GM18870 (cell line): ENCODE measurements at regions not wholly inside any gene's neighbourhood (a gene's known extent, or its start where the extent isn't known, plus 50 kb on each side); places are given as distances from the start of the nearest gene placed in this dataset.
"Not testable (repeated sequence)": the region's sequence is repeated elsewhere in the genome, so short reads cannot be mapped to it uniquely, and the experiment has no call there.

Experiments used
- ATAC-seq: cut with Tn5 transposase; IDR thresholded peaks from one replicate; pipeline ENCODE4 v1.9.1; 2021; ENCODE audit warnings: moderate library complexity; ENCODE audit not compliant: unreplicated experiment

- ATAC-seq, result no peak
Observed at GRCh38 chr4:12409507-12410190, 981.0 kb upstream of the HS3ST1 start.

- no peak for ATAC-seq
Observed at GRCh38 chr4:12408364-12408763, 979.7 kb upstream of the HS3ST1 start.

- no peak for ATAC-seq
Observed at GRCh38 chr4:12403175-12403574, 974.5 kb upstream of the HS3ST1 start.

- no peak for ATAC-seq
Observed at GRCh38 chr4:12399781-12400180, 971.1 kb upstream of the HS3ST1 start.

GRCh38 chr4:12393631-12394262 is 965.1 kb upstream of the HS3ST1 start:
- no peak for ATAC-seq

GRCh38 chr4:12389604-12390003 is 960.9 kb upstream of the HS3ST1 start:
- no peak for ATAC-seq

GRCh38 chr4:12382567-12382966 is 953.9 kb upstream of the HS3ST1 start:
- ATAC-seq, result no peak

- no peak for ATAC-seq
Observed at GRCh38 chr4:12379191-12379590, 950.5 kb upstream of the HS3ST1 start.

GRCh38 chr4:12375805-12376204 is 947.1 kb upstream of the HS3ST1 start:
- no peak for ATAC-seq

- ATAC-seq, result not testable (repeated sequence)
Observed at GRCh38 chr4:12365869-12366268, 937.2 kb upstream of the HS3ST1 start.

GRCh38 chr4:12360391-12360790 is 931.7 kb upstream of the HS3ST1 start:
- no peak for ATAC-seq

- no peak for ATAC-seq
Observed at GRCh38 chr4:12359420-12359819, 930.7 kb upstream of the HS3ST1 start.

GRCh38 chr4:12333083-12333482 is 904.4 kb upstream of the HS3ST1 start:
- ATAC-seq, result not testable (repeated sequence)

GRCh38 chr4:12324965-12325364 is 896.3 kb upstream of the HS3ST1 start:
- ATAC-seq, result no peak

- ATAC-seq, result no peak
Observed at GRCh38 chr4:12319765-12320164, 891.1 kb upstream of the HS3ST1 start.

GRCh38 chr4:12304905-12305304 is 876.2 kb upstream of the HS3ST1 start:
- ATAC-seq, result no peak

- ATAC-seq, result no peak
Observed at GRCh38 chr4:12296366-12296765, 867.7 kb upstream of the HS3ST1 start.

GRCh38 chr4:12293906-12294525 is 865.3 kb upstream of the HS3ST1 start:
- ATAC-seq, result no peak

- no peak for ATAC-seq
Observed at GRCh38 chr4:12286351-12286750, 857.7 kb upstream of the HS3ST1 start.

GRCh38 chr4:12270546-12270945 is 841.9 kb upstream of the HS3ST1 start:
- ATAC-seq, result no peak

- no peak for ATAC-seq
Observed at GRCh38 chr4:12265554-12265953, 836.9 kb upstream of the HS3ST1 start.

- no peak for ATAC-seq
Observed at GRCh38 chr4:12260453-12260852, 831.8 kb upstream of the HS3ST1 start.
